DND-41 (cell line): ENCODE measurements at regions not wholly inside any gene's neighbourhood (a gene's known extent, or its start where the extent isn't known, plus 50 kb on each side); places are given as distances from the start of the nearest gene placed in this dataset.

Source experiments
- ATAC-seq: fragments of 200-7000 bp; cut with Tn5 transposase; 3 replicates; pipeline ENCODE4 v1.9.1; 2021; ENCODE audit warnings: low read depth; ENCODE audit not compliant: insufficient read depth
- DNase-seq: peaks from one replicate; pipeline ENCODE4 v3.0.0-alpha.2; 2020
- H2AFZ ChIP-seq: 2 replicates; pipeline ENCODE4 v1.6.0; 2012; ENCODE audit warnings: low read depth, low read length
- H3K27ac ChIP-seq: 2 replicates; pipeline ENCODE4 v1.5.1; 2012; ENCODE audit warnings: low read length, inconsistent platforms
- H3K27me3 ChIP-seq: fragments of 200-600 bp; sonication (generic); 2 replicates; pipeline ENCODE4 v1.6.0; 2012; ENCODE audit warnings: low read length, mild to moderate bottlenecking, inconsistent platforms; ENCODE audit not compliant: insufficient read depth, poor library complexity
- H3K36me3 ChIP-seq: 2 replicates; pipeline ENCODE4 v1.5.1; 2012; ENCODE audit warnings: low read length, inconsistent platforms; ENCODE audit not compliant: insufficient read depth
- H3K4me1 ChIP-seq: 2 replicates; pipeline ENCODE4 v1.5.1; 2012; ENCODE audit warnings: mild to moderate bottlenecking, low read length; ENCODE audit not compliant: insufficient read depth
- H3K4me2 ChIP-seq: 2 replicates; pipeline ENCODE4 v1.6.0; 2012; ENCODE audit warnings: mild to moderate bottlenecking, moderate library complexity, low read length, inconsistent platforms; ENCODE audit not compliant: insufficient read depth
- H3K4me3 ChIP-seq, 2 experiments: fragments of 200-600 bp in 1 of 2; shearing (Covaris generic) in 1 of 2; 2 replicates each; pipeline ENCODE4 v1.5.1; 2012 to 2016; ENCODE audit warnings: inconsistent platforms in 2 of 2, low read length in 2 of 2, mild to moderate bottlenecking in 2 of 2, low read depth in 1 of 2, moderate library complexity in 1 of 2
- H3K79me2 ChIP-seq: 2 replicates; pipeline ENCODE4 v1.6.0; 2012; ENCODE audit warnings: low read length, inconsistent platforms; ENCODE audit not compliant: insufficient read depth
- H3K9ac ChIP-seq: 2 replicates; pipeline ENCODE4 v1.6.0; 2012; ENCODE audit warnings: low read depth, mild to moderate bottlenecking, inconsistent platforms, low read length, moderate library complexity
- H3K9me3 ChIP-seq: 2 replicates; pipeline ENCODE4 v1.5.1; 2012; ENCODE audit warnings: low read length, moderate library complexity, mild to moderate bottlenecking, inconsistent platforms; ENCODE audit not compliant: insufficient read depth, severe bottlenecking
- H4K20me1 ChIP-seq: 2 replicates; pipeline ENCODE4 v1.6.0; 2012; ENCODE audit warnings: low read length; ENCODE audit not compliant: insufficient read depth
- CTCF ChIP-seq: IDR thresholded peaks from 2 replicates; pipeline ENCODE4 v1.5.1; 2012; ENCODE audit warnings: borderline replicate concordance, low read length, moderate library complexity, mild to moderate bottlenecking; ENCODE audit not compliant: poor library complexity, severe bottlenecking; ENCODE audit errors: extremely low read depth
- EZH2 ChIP-seq: IDR thresholded peaks from 3 replicates; pipeline ENCODE4 v1.6.1; 2012; ENCODE audit warnings: borderline replicate concordance, low read depth, mild to moderate bottlenecking, moderate library complexity, low read length, inconsistent platforms; ENCODE audit not compliant: severe bottlenecking

GRCh38 chr7:46034056-46034768 is 113.1 kb upstream of the IGFBP3 start:
- TF ChIP-seq EZH2, result no peak
- no peak for TF ChIP-seq CTCF
- ATAC-seq (no peak), DNase-seq (no peak)
- Histone ChIP-seq H3K27me3 (no peaks in the 10 kb centered on the region), H3K4me2 (no peak overlapping the region), H4K20me1 (no peaks in the 10 kb centered on the region), H3K9ac (no peak overlapping the region), H3K4me3 (no peak overlapping the region), H3K36me3 (no peaks in the 10 kb centered on the region), H3K27ac (no peak overlapping the region), H2AFZ (no peak overlapping the region), H3K4me1 (no peaks in the 10 kb centered on the region), H3K9me3 (no peaks in the 10 kb centered on the region), H3K79me2 (no peaks in the 10 kb centered on the region)

GRCh38 chr7:46033592-46033991 is 112.5 kb upstream of the IGFBP3 start:
- Histone ChIP-seq H2AFZ (no peak overlapping the region), H3K27ac (no peak overlapping the region), H3K27me3 (no peaks in the 10 kb centered on the region), H3K4me2 (no peak overlapping the region), H3K36me3 (no peaks in the 10 kb centered on the region), H3K9ac (no peak overlapping the region), H3K9me3 (no peaks in the 10 kb centered on the region), H3K79me2 (no peaks in the 10 kb centered on the region), H3K4me3 (no peak overlapping the region), H4K20me1 (no peaks in the 10 kb centered on the region), H3K4me1 (no peaks in the 10 kb centered on the region)
- ATAC-seq, result no peak
- TF ChIP-seq CTCF (no peak), EZH2 (no peak)
- no peak for DNase-seq

DNA sequence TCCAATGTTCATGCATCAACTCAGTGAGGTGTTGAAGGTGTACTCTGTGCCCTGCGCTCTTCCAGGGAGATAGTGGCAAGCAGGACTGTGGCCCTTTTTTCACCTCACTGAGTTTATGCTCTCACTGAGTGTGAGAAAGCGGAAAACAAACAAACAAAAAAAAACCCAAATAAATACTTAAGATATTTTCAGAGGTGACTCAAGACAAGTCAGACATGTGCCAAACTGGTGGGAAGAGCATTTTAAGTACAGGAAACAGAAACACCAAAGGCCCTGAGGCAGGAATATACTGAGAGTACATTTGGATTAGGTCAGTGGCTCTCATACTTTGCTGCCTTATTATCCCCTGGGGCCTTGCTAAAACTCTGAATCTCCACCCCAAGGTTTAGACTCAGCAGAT is 111.9 kb upstream of the IGFBP3 start:
- Histone ChIP-seq H3K27ac (no peak overlapping the region), H3K4me1 (no peaks in the 10 kb centered on the region), H2AFZ (no peak overlapping the region), H3K27me3 (no peaks in the 10 kb centered on the region), H3K9me3 (no peaks in the 10 kb centered on the region), H4K20me1 (no peaks in the 10 kb centered on the region), H3K9ac (no peak overlapping the region), H3K36me3 (no peaks in the 10 kb centered on the region), H3K4me3 (no peak overlapping the region), H3K79me2 (no peaks in the 10 kb centered on the region), H3K4me2 (no peak overlapping the region)
- ATAC-seq (no peak), DNase-seq (no peak)
- no peak for TF ChIP-seq EZH2
- TF ChIP-seq CTCF, result no peak

DNA sequence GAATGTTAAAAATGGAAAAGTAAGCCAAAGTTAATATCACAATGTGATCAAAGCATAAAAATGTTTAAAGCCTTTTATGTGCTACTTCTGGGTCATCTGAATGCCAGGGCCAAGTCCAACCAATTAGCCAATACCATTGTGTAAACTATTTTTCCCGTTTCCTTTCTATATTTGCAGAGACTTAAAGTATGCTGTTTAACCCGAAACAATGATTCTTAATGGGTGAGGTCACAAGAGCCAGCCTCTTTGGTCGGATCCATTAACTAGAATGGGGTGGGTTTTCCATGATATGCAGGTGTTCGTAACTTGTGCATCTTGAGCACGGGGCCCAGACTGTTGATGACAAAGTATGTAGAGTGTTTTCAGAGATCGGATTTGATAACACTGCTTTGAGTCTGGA is 111.3 kb upstream of the IGFBP3 start:
- ATAC-seq, result no peak
- no peak for DNase-seq
- no peak overlapping the region for H2AFZ ChIP-seq
- H3K79me2 ChIP-seq, result no peaks in the 10 kb centered on the region
- no peaks in the 10 kb centered on the region for H3K4me1 ChIP-seq
- no peak overlapping the region for H3K4me2 ChIP-seq
- TF ChIP-seq CTCF, result no peak
- no peak for TF ChIP-seq EZH2
- no peaks in the 10 kb centered on the region for H3K27me3 ChIP-seq
- H3K4me3 ChIP-seq, result no peak overlapping the region
- no peak overlapping the region for H3K27ac ChIP-seq
- H3K9ac ChIP-seq, result no peak overlapping the region
- H3K36me3 ChIP-seq, result no peaks in the 10 kb centered on the region
- H4K20me1 ChIP-seq, result no peaks in the 10 kb centered on the region
- H3K9me3 ChIP-seq, result no peaks in the 10 kb centered on the region
